OCI-LY3 (cell line): ENCODE measurements at regions not wholly inside any gene's neighbourhood (a gene's known extent, or its start where the extent isn't known, plus 50 kb on each side); places are given as distances from the start of the nearest gene placed in this dataset.

Source experiments
- EZH2phosphoT487 ChIP-seq: fragments of 200-600 bp; shearing (Covaris generic); IDR thresholded peaks from 2 replicates; pipeline ENCODE4 v1.6.1; 2018; ENCODE audit warnings: antibody characterized with exemption, mixed run types, low read depth
- TF ChIP-seq, protein P1 (sequence below): fragments of 200-600, 300-600 bp; sonication (generic); IDR thresholded peaks from 2 replicates; pipeline ENCODE4 v1.5.1; 2014; ENCODE audit warnings: antibody characterized with exemption, low read length, low read depth

- TF ChIP-seq, protein P1, sequence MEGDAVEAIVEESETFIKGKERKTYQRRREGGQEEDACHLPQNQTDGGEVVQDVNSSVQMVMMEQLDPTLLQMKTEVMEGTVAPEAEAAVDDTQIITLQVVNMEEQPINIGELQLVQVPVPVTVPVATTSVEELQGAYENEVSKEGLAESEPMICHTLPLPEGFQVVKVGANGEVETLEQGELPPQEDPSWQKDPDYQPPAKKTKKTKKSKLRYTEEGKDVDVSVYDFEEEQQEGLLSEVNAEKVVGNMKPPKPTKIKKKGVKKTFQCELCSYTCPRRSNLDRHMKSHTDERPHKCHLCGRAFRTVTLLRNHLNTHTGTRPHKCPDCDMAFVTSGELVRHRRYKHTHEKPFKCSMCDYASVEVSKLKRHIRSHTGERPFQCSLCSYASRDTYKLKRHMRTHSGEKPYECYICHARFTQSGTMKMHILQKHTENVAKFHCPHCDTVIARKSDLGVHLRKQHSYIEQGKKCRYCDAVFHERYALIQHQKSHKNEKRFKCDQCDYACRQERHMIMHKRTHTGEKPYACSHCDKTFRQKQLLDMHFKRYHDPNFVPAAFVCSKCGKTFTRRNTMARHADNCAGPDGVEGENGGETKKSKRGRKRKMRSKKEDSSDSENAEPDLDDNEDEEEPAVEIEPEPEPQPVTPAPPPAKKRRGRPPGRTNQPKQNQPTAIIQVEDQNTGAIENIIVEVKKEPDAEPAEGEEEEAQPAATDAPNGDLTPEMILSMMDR, result no peak
- no peak for TF ChIP-seq EZH2phosphoT487
Measured at GRCh38 chr6:16922282-16922681, 161.0 kb upstream of the ATXN1 start.
